ENCODE measurements at regions not wholly inside any gene's neighbourhood (a gene's known extent, or its start where the extent isn't known, plus 50 kb on each side); places are given as distances from the start of the nearest gene placed in this dataset.

DNA sequence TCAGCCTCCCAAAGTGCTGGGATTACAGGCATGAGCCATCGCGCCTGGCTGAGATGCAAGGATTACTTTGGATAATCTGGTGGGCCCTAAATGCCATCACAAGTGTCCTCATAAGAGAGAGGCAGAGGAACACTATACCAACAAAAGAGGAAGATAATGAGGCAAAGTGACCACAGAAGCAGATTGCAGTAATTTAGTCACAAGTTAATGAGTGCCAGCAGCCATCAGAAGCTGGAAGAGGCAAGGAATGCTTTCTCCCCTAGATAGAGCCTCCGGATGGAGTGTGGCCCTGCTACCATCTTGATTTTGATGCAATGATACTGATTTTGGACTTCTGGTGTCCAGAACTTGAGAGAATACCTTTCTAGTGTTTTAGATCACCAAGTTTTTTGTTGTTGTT is 122.3 kb downstream of the SPATA31D1 start:
- no peak overlapping the region for H2AFZ ChIP-seq (ENCODE audit: low read depth, low read length)
- no peak overlapping the region for H3K9ac ChIP-seq (ENCODE audit: low read length)
- no peaks in the 10 kb centered on the region for H3K36me3 ChIP-seq (ENCODE audit: insufficient read depth, low read length)
- H3F3A ChIP-seq (ENCODE audit: insufficient read depth, low read length, poor library complexity, severe bottlenecking): no peaks in the 10 kb centered on the region
- no peaks in the 10 kb centered on the region for H3K9me2 ChIP-seq (ENCODE audit: insufficient read depth, low read length)
- no peaks in the 10 kb centered on the region for H3K27me3 ChIP-seq (ENCODE audit: insufficient read depth, low read depth, low read length)
- H3K4me2 ChIP-seq (ENCODE audit: low read length): no peak overlapping the region
- H4K20me1 ChIP-seq (ENCODE audit: insufficient read depth): no peaks in the 10 kb centered on the region
- no peak for TF ChIP-seq POLR2AphosphoS5 (IDR thresholded peaks at IDR 0.05)
- H3K27ac ChIP-seq (ENCODE audit: low read length): no peak overlapping the region
- no peaks in the 10 kb centered on the region for H3K9me3 ChIP-seq (ENCODE audit: low read length)
- H3K79me2 ChIP-seq (replicated peaks; ENCODE audit: insufficient read depth, low read length): no peaks in the 10 kb centered on the region
- H3K4me3 ChIP-seq (ENCODE audit: low read length): no peak overlapping the region

DNA sequence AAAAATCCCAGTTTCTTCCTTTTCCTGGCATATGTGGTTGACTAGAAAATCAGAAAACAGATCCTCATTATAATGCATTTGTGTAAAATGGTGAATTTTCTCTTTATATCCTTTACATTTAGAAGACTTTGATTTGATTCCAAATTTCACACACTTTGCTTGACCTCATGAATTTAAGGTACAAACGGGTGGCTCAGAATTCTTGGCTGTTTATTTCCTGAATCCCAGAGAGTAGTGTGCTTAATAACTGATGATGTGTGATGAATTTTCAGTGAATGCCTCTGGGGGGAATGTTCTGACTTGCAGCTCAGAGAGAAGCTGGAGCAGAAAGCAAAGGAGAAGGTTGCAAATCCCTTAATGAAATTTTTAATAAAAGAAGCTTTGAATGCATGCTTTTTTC is 126.8 kb downstream of the SPATA31D1 start:
- TF ChIP-seq, protein P1, sequence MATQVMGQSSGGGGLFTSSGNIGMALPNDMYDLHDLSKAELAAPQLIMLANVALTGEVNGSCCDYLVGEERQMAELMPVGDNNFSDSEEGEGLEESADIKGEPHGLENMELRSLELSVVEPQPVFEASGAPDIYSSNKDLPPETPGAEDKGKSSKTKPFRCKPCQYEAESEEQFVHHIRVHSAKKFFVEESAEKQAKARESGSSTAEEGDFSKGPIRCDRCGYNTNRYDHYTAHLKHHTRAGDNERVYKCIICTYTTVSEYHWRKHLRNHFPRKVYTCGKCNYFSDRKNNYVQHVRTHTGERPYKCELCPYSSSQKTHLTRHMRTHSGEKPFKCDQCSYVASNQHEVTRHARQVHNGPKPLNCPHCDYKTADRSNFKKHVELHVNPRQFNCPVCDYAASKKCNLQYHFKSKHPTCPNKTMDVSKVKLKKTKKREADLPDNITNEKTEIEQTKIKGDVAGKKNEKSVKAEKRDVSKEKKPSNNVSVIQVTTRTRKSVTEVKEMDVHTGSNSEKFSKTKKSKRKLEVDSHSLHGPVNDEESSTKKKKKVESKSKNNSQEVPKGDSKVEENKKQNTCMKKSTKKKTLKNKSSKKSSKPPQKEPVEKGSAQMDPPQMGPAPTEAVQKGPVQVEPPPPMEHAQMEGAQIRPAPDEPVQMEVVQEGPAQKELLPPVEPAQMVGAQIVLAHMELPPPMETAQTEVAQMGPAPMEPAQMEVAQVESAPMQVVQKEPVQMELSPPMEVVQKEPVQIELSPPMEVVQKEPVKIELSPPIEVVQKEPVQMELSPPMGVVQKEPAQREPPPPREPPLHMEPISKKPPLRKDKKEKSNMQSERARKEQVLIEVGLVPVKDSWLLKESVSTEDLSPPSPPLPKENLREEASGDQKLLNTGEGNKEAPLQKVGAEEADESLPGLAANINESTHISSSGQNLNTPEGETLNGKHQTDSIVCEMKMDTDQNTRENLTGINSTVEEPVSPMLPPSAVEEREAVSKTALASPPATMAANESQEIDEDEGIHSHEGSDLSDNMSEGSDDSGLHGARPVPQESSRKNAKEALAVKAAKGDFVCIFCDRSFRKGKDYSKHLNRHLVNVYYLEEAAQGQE (IDR thresholded peaks at IDR 0.05; ENCODE audit: borderline replicate concordance): no peak
- TF ChIP-seq POLR2AphosphoS5 (IDR thresholded peaks at IDR 0.05) (no peak), MXI1 (conservative IDR thresholded peaks at IDR 0.05; ENCODE audit: poor library complexity, severe bottlenecking) (no peak), SMC3 (conservative IDR thresholded peaks at IDR 0.05; ENCODE audit: poor library complexity) (no peak), EP300 (conservative IDR thresholded peaks at IDR 0.05; ENCODE audit: poor library complexity, severe bottlenecking) (no peak), RAD21 (conservative IDR thresholded peaks at IDR 0.05) (no peak), TAF1 (IDR thresholded peaks at IDR 0.05; ENCODE audit: low read depth) (no peak), EZH2 (IDR thresholded peaks at IDR 0.05; ENCODE audit: borderline replicate concordance, insufficient read depth, low read length, poor library complexity, severe bottlenecking) (no peak)
- TF ChIP-seq, protein P2, sequence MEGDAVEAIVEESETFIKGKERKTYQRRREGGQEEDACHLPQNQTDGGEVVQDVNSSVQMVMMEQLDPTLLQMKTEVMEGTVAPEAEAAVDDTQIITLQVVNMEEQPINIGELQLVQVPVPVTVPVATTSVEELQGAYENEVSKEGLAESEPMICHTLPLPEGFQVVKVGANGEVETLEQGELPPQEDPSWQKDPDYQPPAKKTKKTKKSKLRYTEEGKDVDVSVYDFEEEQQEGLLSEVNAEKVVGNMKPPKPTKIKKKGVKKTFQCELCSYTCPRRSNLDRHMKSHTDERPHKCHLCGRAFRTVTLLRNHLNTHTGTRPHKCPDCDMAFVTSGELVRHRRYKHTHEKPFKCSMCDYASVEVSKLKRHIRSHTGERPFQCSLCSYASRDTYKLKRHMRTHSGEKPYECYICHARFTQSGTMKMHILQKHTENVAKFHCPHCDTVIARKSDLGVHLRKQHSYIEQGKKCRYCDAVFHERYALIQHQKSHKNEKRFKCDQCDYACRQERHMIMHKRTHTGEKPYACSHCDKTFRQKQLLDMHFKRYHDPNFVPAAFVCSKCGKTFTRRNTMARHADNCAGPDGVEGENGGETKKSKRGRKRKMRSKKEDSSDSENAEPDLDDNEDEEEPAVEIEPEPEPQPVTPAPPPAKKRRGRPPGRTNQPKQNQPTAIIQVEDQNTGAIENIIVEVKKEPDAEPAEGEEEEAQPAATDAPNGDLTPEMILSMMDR (IDR thresholded peaks at IDR 0.05; ENCODE audit: poor library complexity, severe bottlenecking): no peak
- H3K27ac ChIP-seq (ENCODE audit: low read length): no peak overlapping the region

DNA sequence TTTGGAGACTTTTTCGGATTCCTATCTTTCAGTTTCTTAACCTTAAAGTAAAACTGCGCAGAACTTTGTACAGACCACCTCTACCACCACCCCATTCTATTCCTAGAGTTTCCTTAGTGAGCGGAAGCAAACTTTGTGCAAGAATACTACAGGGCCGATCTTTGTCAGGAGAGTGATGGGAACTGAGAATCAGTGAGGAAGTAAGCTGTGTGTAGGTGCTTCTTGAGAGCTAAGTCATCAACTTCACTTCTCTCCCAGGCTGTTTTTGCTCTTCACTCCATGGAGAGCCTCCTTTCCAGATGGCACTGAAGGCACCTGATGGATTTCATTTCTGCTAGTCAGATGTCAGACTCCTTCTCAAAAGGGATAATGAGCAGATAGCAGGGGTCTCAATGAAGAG is 127.3 kb downstream of the SPATA31D1 start:
- H3K4me2 ChIP-seq (ENCODE audit: low read length): no peak overlapping the region
- no peaks in the 10 kb centered on the region for H4K20me1 ChIP-seq (ENCODE audit: insufficient read depth)
- H3K27me3 ChIP-seq (ENCODE audit: insufficient read depth, low read depth, low read length): no peaks in the 10 kb centered on the region
- H3F3A ChIP-seq (ENCODE audit: insufficient read depth, low read length, poor library complexity, severe bottlenecking): no peaks in the 10 kb centered on the region
- no peak overlapping the region for H2AFZ ChIP-seq (ENCODE audit: low read depth, low read length)
- H3K9me2 ChIP-seq (ENCODE audit: insufficient read depth, low read length): no peaks in the 10 kb centered on the region
- H3K27ac ChIP-seq (ENCODE audit: low read length): no peak overlapping the region
- no peak overlapping the region for H3K4me3 ChIP-seq (ENCODE audit: low read length)
- no peaks in the 10 kb centered on the region for H3K36me3 ChIP-seq (ENCODE audit: insufficient read depth, low read length)
- TF ChIP-seq SMC3 (conservative IDR thresholded peaks at IDR 0.05; ENCODE audit: poor library complexity): no peak
- TF ChIP-seq TAF1 (IDR thresholded peaks at IDR 0.05; ENCODE audit: low read depth): no peak
- no peak for TF ChIP-seq EZH2 (IDR thresholded peaks at IDR 0.05; ENCODE audit: borderline replicate concordance, insufficient read depth, low read length, poor library complexity, severe bottlenecking)
- TF ChIP-seq EP300 (conservative IDR thresholded peaks at IDR 0.05; ENCODE audit: poor library complexity, severe bottlenecking): no peak
- TF ChIP-seq RAD21 (conservative IDR thresholded peaks at IDR 0.05): no peak
- TF ChIP-seq, protein P2 (IDR thresholded peaks at IDR 0.05; ENCODE audit: poor library complexity, severe bottlenecking): no peak
- TF ChIP-seq, protein P1 (IDR thresholded peaks at IDR 0.05; ENCODE audit: borderline replicate concordance): no peak
- no peak for TF ChIP-seq POLR2AphosphoS5 (IDR thresholded peaks at IDR 0.05)
- no peak for TF ChIP-seq MXI1 (conservative IDR thresholded peaks at IDR 0.05; ENCODE audit: poor library complexity, severe bottlenecking)
- H3K9me3 ChIP-seq (ENCODE audit: low read length): no peaks in the 10 kb centered on the region
- no peak overlapping the region for H3K9ac ChIP-seq (ENCODE audit: low read length)
- no peaks in the 10 kb centered on the region for H3K79me2 ChIP-seq (replicated peaks; ENCODE audit: insufficient read depth, low read length)

More for the DNA sequence above, 126.8 kb downstream of the SPATA31D1 start:
- no peaks in the 10 kb centered on the region for H3F3A ChIP-seq (ENCODE audit: insufficient read depth, low read length, poor library complexity, severe bottlenecking)
- H3K9me2 ChIP-seq (ENCODE audit: insufficient read depth, low read length): no peaks in the 10 kb centered on the region
- H3K36me3 ChIP-seq (ENCODE audit: insufficient read depth, low read length): no peaks in the 10 kb centered on the region
- H3K27me3 ChIP-seq (ENCODE audit: insufficient read depth, low read depth, low read length): no peaks in the 10 kb centered on the region
- no peak overlapping the region for H3K9ac ChIP-seq (ENCODE audit: low read length)
- H3K9me3 ChIP-seq (ENCODE audit: low read length): no peaks in the 10 kb centered on the region
- no peak overlapping the region for H3K4me3 ChIP-seq (ENCODE audit: low read length)
- H4K20me1 ChIP-seq (ENCODE audit: insufficient read depth): no peaks in the 10 kb centered on the region
- H2AFZ ChIP-seq (ENCODE audit: low read depth, low read length): no peak overlapping the region
- H3K79me2 ChIP-seq (replicated peaks; ENCODE audit: insufficient read depth, low read length): no peaks in the 10 kb centered on the region
- no peak overlapping the region for H3K4me2 ChIP-seq (ENCODE audit: low read length)
